CD14-positive monocyte (primary cell): ENCODE measurements at regions not wholly inside any gene's neighbourhood (a gene's known extent, or its start where the extent isn't known, plus 50 kb on each side); places are given as distances from the start of the nearest gene placed in this dataset.

Source experiments
- DNase-seq, 3 donors: peaks; one replicate each; pipeline ENCODE4 v3.0.0-alpha.2; 2011 to 2022
- H2AFZ ChIP-seq: 2 replicates; pipeline ENCODE4 v1.6.0; 2012; ENCODE audit warnings: mild to moderate bottlenecking, low read depth, low read length, inconsistent platforms; ENCODE audit not compliant: insufficient read depth, poor library complexity, severe bottlenecking
- H3K27ac ChIP-seq, 2 donors: 1 replicate in 1 of 2; 2 replicates in 1 of 2; pipeline ENCODE4 v1.5.1; 2012 to 2013; ENCODE audit warnings: low read length in 2 of 2, control low read depth in 1 of 2, inconsistent platforms in 1 of 2, low read depth in 1 of 2, mild to moderate bottlenecking in 1 of 2
- H3K27me3 ChIP-seq, 2 donors: one replicate each; pipeline versions ENCODE4 v1.6.0 to v1.6.1; 2011 to 2013; ENCODE audit warnings: low read length in 2 of 2; ENCODE audit not compliant: control insufficient read depth in 2 of 2, insufficient read depth in 2 of 2
- H3K36me3 ChIP-seq, 2 donors: replicated peaks in 1 of 2; 1 replicate in 1 of 2; 2 replicates in 1 of 2; pipeline versions ENCODE4 v1.5.1 to v1.6.1; 2012 to 2013; ENCODE audit warnings: low read length in 2 of 2, control low read depth in 1 of 2, inconsistent platforms in 1 of 2, mild to moderate bottlenecking in 1 of 2; ENCODE audit not compliant: insufficient read depth in 2 of 2, control insufficient read depth in 1 of 2
- H3K4me1 ChIP-seq, 2 donors: 1 replicate in 1 of 2; 2 replicates in 1 of 2; pipeline versions ENCODE4 v1.5.1 to v1.6.1; 2012 to 2013; ENCODE audit warnings: low read length in 2 of 2, control low read depth in 1 of 2, inconsistent platforms in 1 of 2, mild to moderate bottlenecking in 1 of 2, moderate library complexity in 1 of 2; ENCODE audit not compliant: insufficient read depth in 2 of 2, control insufficient read depth in 1 of 2
- H3K4me2 ChIP-seq: replicated peaks from 2 replicates; pipeline ENCODE3; 2012; ENCODE audit warnings: low read length, moderate library complexity, mild to moderate bottlenecking; ENCODE audit not compliant: poor library complexity, severe bottlenecking; ENCODE audit errors: extremely low read depth
- H3K4me3 ChIP-seq, 3 experiments: fragments of 200-600 bp in 1 of 3; sonication (generic) in 1 of 3; replicated peaks in 1 of 3; 1 replicate in 2 of 3; 2 replicates in 1 of 3; pipeline ENCODE4 v1.5.1; 2011 to 2013; ENCODE audit warnings: low read length in 3 of 3, mild to moderate bottlenecking in 3 of 3, control low read depth in 2 of 3, low read depth in 2 of 3, inconsistent platforms in 1 of 3, moderate library complexity in 1 of 3
- H3K79me2 ChIP-seq: 2 replicates; pipeline ENCODE4 v1.6.0; 2012; ENCODE audit warnings: mild to moderate bottlenecking, control low read depth, inconsistent platforms, low read length, moderate library complexity; ENCODE audit not compliant: insufficient read depth
- H3K9ac ChIP-seq: 2 replicates; pipeline ENCODE4 v1.6.0; 2017; ENCODE audit warnings: low read length, mild to moderate bottlenecking; ENCODE audit not compliant: insufficient read depth, poor library complexity, severe bottlenecking
- H3K9me3 ChIP-seq, 2 donors: replicated peaks in 1 of 2; 1 replicate in 1 of 2; 2 replicates in 1 of 2; pipeline versions ENCODE4 v1.5.1 to v1.6.1; 2012 to 2013; ENCODE audit warnings: low read length in 2 of 2, control low read depth in 1 of 2; ENCODE audit not compliant: control insufficient read depth in 1 of 2, insufficient read depth in 1 of 2
- H4K20me1 ChIP-seq: 2 replicates; pipeline ENCODE4 v1.6.0; 2012; ENCODE audit warnings: mild to moderate bottlenecking, low read length, control low read depth, moderate library complexity; ENCODE audit not compliant: insufficient read depth
- H3K27ac Mint-ChIP-seq, 7 donors: one replicate each; pipeline ENCODE4 v1.8.0; 2020; ENCODE audit warnings: mild to moderate bottlenecking in 7 of 7, mixed read lengths in 7 of 7, moderate library complexity in 6 of 7, inconsistent platforms in 2 of 7
- H3K27me3 Mint-ChIP-seq, 3 donors: one replicate each; pipeline ENCODE4 v1.8.0; 2021 to 2022; ENCODE audit warnings: low read depth in 3 of 3, mild to moderate bottlenecking in 3 of 3, mixed read lengths in 3 of 3, moderate library complexity in 3 of 3, inconsistent platforms in 1 of 3
- H3K36me3 Mint-ChIP-seq, 2 donors: one replicate each; pipeline ENCODE4 v1.8.0; 2020; ENCODE audit warnings: mixed read lengths in 2 of 2, inconsistent platforms in 1 of 2, mild to moderate bottlenecking in 1 of 2
- H3K4me1 Mint-ChIP-seq: one replicate; pipeline ENCODE4 v1.8.0; 2020; ENCODE audit warnings: mild to moderate bottlenecking, mixed read lengths
- H3K4me3 Mint-ChIP-seq, 2 donors: one replicate each; pipeline ENCODE4 v1.8.0; 2020; ENCODE audit warnings: mild to moderate bottlenecking in 2 of 2, mixed read lengths in 2 of 2, moderate library complexity in 1 of 2
- H3K9me3 Mint-ChIP-seq, 7 donors: one replicate each; pipeline ENCODE4 v1.8.0; 2020 to 2022; ENCODE audit warnings: mixed read lengths in 7 of 7, mild to moderate bottlenecking in 6 of 7, moderate library complexity in 6 of 7, inconsistent platforms in 2 of 7
- WGBS: methylation state at CpG from one replicate; pipeline ENCODE4 v1.1.5; 2013; ENCODE audit warnings: missing lambda C conversion rate; ENCODE audit not compliant: insufficient coverage; 5-methylcytosine and 5-hydroxymethylcytosine counted together
- intact Hi-C, 2 donors: fragments of 100-400 bp; cut with micrococcal nuclease; formaldehyde crosslinking; loops; one replicate each; pipeline versions ENCODE4 v1.15.0 to v1.15.1; 2023
- TF ChIP-seq, protein P1 (sequence below): fragments of 200-600 bp; IDR thresholded peaks from one replicate; pipeline ENCODE4 v1.8.0; 2022; ENCODE audit warnings: antibody characterized with exemption, mild to moderate bottlenecking

DNA sequence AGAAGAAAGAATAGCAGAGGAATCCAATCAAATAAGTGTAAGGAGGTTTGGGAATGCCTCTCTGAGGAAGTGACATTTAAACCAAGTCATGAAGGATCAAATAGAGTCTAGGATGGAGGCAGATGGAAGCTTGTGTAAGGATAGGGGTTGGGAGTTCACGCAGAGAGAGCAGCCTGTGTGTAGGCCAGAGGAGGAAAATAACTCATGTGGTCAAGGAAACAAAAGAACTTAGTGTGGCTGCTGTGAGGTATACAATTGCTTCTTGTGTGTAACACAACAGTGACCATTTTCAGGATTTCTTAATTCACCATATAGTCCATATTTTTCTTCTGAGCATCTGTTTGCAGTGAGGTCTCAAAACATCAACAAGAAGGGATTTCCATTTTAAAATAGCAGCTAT lies 77.6 kb upstream of the PACRGL start:
- no peaks in the 10 kb centered on the region for H4K20me1 ChIP-seq
- Mint-ChIP-seq H3K27ac (peak overlapping the region in 2 of 7 donors; percentile 4 to 37), H3K4me3 (no peak overlapping the region), H3K4me1 (peaks cover 48% of the 10 kb centered on the region), H3K36me3 (no peaks in the 10 kb centered on the region), H3K9me3 (peaks cover 0 to 3% (median 0%) of the 10 kb centered on the region in 7 donors), H3K27me3 (peaks cover 0 to 3% (median 0%) of the 10 kb centered on the region in 3 donors)
- intact Hi-C loops, result no loop called here
- 100% methylated on average over 1 of the region's 1 CpG for WGBS
- TF ChIP-seq, protein P1, sequence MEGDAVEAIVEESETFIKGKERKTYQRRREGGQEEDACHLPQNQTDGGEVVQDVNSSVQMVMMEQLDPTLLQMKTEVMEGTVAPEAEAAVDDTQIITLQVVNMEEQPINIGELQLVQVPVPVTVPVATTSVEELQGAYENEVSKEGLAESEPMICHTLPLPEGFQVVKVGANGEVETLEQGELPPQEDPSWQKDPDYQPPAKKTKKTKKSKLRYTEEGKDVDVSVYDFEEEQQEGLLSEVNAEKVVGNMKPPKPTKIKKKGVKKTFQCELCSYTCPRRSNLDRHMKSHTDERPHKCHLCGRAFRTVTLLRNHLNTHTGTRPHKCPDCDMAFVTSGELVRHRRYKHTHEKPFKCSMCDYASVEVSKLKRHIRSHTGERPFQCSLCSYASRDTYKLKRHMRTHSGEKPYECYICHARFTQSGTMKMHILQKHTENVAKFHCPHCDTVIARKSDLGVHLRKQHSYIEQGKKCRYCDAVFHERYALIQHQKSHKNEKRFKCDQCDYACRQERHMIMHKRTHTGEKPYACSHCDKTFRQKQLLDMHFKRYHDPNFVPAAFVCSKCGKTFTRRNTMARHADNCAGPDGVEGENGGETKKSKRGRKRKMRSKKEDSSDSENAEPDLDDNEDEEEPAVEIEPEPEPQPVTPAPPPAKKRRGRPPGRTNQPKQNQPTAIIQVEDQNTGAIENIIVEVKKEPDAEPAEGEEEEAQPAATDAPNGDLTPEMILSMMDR, result no peak
- H3K4me2 ChIP-seq, result no peak overlapping the region
- H3K4me1 ChIP-seq, result peaks cover 46 to 48% of the 10 kb centered on the region in 2 donors
- H2AFZ ChIP-seq, result no peak overlapping the region
- H3K9ac ChIP-seq, result no peak overlapping the region
- H3K79me2 ChIP-seq, result no peaks in the 10 kb centered on the region
- DNase-seq, result no peak
- H3K27ac ChIP-seq, result no peak overlapping the region
- no peaks in the 10 kb centered on the region for H3K9me3 ChIP-seq
- H3K27me3 ChIP-seq, result no peaks in the 10 kb centered on the region
- no peaks in the 10 kb centered on the region for H3K36me3 ChIP-seq
- no peak overlapping the region for H3K4me3 ChIP-seq

DNA sequence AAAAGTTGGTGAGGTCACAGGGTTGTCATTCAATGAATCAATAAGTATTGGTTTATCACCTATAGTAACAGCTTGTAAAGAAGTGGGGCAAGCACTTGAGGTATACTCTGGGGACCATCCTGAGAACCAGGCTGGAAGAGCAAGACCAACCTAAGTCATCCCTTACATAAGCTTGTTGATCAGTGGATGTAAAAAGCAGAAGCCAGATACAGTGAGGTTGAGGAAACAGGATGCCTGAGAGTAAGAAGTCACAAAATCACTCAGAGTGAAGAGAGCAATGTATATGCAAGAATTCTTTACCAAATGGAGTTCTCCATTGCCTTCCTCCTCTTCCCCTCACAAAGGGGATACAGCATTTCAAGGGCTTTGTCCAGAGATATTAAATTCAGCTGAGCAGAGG lies 76.3 kb upstream of the PACRGL start:
- Histone ChIP-seq H3K79me2 (no peaks in the 10 kb centered on the region), H3K27me3 (no peaks in the 10 kb centered on the region), H3K36me3 (no peaks in the 10 kb centered on the region), H3K4me3 (no peak overlapping the region), H3K27ac (peak overlapping the region in 1 of 2 donors; percentile 28), H3K4me2 (no peak overlapping the region), H3K4me1 (peaks cover 38 to 39% of the 10 kb centered on the region in 2 donors), H3K9ac (no peak overlapping the region), H3K9me3 (no peaks in the 10 kb centered on the region), H2AFZ (no peak overlapping the region), H4K20me1 (no peaks in the 10 kb centered on the region)
- TF ChIP-seq, protein P1, result no peak
- no peak overlapping the region for H3K4me3 Mint-ChIP-seq
- intact Hi-C loops, result no loop called here
- DNase-seq, result peak; percentile 18 to 23 (median 22)
- peak overlapping the region in 3 of 7 donors; percentile 19 to 81 (median 58) for H3K27ac Mint-ChIP-seq
- peaks cover 0 to 3% (median 0%) of the 10 kb centered on the region in 3 donors for H3K27me3 Mint-ChIP-seq
- H3K4me1 Mint-ChIP-seq, result peaks cover 38% of the 10 kb centered on the region
- peaks cover 0 to 3% (median 0%) of the 10 kb centered on the region in 7 donors for H3K9me3 Mint-ChIP-seq
- no peaks in the 10 kb centered on the region for H3K36me3 Mint-ChIP-seq
